HL-60 (cell line): ENCODE measurements at regions not wholly inside any gene's neighbourhood (a gene's known extent, or its start where the extent isn't known, plus 50 kb on each side); places are given as distances from the start of the nearest gene placed in this dataset.

Source experiments
- DNase-seq, 2 experiments: peaks; one replicate each; pipeline ENCODE4 v3.0.0-alpha.2; 2010 to 2020; ENCODE audit warnings: low read depth in 1 of 2, low spot score in 1 of 2
- H3K27ac ChIP-seq: fragments of 250-450 bp; sonication (Bioruptor Pico); replicated peaks from 2 replicates; pipeline ENCODE4 v1.5.1; 2020; ENCODE audit warnings: mild to moderate bottlenecking, moderate library complexity
- H3K27me3 ChIP-seq: fragments of 250-450 bp; sonication (Bioruptor Pico); 2 replicates; pipeline ENCODE4 v1.5.1; 2021; ENCODE audit warnings: mild to moderate bottlenecking, moderate library complexity; ENCODE audit not compliant: insufficient read depth, poor library complexity, severe bottlenecking
- H3K4me3 ChIP-seq: replicated peaks from 2 replicates; pipeline ENCODE4 v1.5.1; 2011; ENCODE audit warnings: mild to moderate bottlenecking, control low read depth, low read length; ENCODE audit not compliant: insufficient read depth
- GABPA ChIP-seq: IDR thresholded peaks from 2 replicates; pipeline ENCODE4 v1.6.1; 2012; ENCODE audit warnings: low read depth
- POLR2AphosphoS5 ChIP-seq: IDR thresholded peaks from 2 replicates; pipeline ENCODE4 v1.6.1; 2012; ENCODE audit warnings: low read depth
- REST ChIP-seq: IDR thresholded peaks from 2 replicates; pipeline ENCODE4 v1.6.1; 2012; ENCODE audit warnings: low read depth; ENCODE audit not compliant: insufficient replicate concordance
- SPI1 ChIP-seq: IDR thresholded peaks from 2 replicates; pipeline ENCODE4 v1.6.1; 2012; ENCODE audit warnings: low read depth, mild to moderate bottlenecking, borderline replicate concordance
- TF ChIP-seq, protein P1 (sequence below): IDR thresholded peaks from one replicate; pipeline ENCODE4 v1.5.1; 2011; ENCODE audit warnings: low read length, control low read depth, inconsistent platforms; ENCODE audit not compliant: insufficient read depth

- no peak overlapping the region for H3K4me3 ChIP-seq
- DNase-seq, result no peak
Measured at GRCh38 chr12:84807249-84807648, 105.3 kb downstream of the SLC6A15 start.

GRCh38 chr12:84805474-84805858, 107.1 kb downstream of the SLC6A15 start:
- H3K27me3 ChIP-seq, result peaks cover 2% of the 10 kb centered on the region
- TF ChIP-seq SPI1, result no peak
- no peak for TF ChIP-seq GABPA
- no peak for TF ChIP-seq POLR2AphosphoS5
- TF ChIP-seq, protein P1, sequence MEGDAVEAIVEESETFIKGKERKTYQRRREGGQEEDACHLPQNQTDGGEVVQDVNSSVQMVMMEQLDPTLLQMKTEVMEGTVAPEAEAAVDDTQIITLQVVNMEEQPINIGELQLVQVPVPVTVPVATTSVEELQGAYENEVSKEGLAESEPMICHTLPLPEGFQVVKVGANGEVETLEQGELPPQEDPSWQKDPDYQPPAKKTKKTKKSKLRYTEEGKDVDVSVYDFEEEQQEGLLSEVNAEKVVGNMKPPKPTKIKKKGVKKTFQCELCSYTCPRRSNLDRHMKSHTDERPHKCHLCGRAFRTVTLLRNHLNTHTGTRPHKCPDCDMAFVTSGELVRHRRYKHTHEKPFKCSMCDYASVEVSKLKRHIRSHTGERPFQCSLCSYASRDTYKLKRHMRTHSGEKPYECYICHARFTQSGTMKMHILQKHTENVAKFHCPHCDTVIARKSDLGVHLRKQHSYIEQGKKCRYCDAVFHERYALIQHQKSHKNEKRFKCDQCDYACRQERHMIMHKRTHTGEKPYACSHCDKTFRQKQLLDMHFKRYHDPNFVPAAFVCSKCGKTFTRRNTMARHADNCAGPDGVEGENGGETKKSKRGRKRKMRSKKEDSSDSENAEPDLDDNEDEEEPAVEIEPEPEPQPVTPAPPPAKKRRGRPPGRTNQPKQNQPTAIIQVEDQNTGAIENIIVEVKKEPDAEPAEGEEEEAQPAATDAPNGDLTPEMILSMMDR, result no peak
- no peak overlapping the region for H3K27ac ChIP-seq
- no peak for DNase-seq
- no peak overlapping the region for H3K4me3 ChIP-seq

More at GRCh38 chr12:84807249-84807648, 105.3 kb downstream of the SLC6A15 start:
- TF ChIP-seq REST, result no peak
- no peak for TF ChIP-seq GABPA
- TF ChIP-seq, protein P1, result no peak
- no peak for TF ChIP-seq SPI1
- TF ChIP-seq POLR2AphosphoS5, result no peak
- Histone ChIP-seq H3K27ac (no peak overlapping the region), H3K27me3 (peaks cover 2% of the 10 kb centered on the region)

DNA sequence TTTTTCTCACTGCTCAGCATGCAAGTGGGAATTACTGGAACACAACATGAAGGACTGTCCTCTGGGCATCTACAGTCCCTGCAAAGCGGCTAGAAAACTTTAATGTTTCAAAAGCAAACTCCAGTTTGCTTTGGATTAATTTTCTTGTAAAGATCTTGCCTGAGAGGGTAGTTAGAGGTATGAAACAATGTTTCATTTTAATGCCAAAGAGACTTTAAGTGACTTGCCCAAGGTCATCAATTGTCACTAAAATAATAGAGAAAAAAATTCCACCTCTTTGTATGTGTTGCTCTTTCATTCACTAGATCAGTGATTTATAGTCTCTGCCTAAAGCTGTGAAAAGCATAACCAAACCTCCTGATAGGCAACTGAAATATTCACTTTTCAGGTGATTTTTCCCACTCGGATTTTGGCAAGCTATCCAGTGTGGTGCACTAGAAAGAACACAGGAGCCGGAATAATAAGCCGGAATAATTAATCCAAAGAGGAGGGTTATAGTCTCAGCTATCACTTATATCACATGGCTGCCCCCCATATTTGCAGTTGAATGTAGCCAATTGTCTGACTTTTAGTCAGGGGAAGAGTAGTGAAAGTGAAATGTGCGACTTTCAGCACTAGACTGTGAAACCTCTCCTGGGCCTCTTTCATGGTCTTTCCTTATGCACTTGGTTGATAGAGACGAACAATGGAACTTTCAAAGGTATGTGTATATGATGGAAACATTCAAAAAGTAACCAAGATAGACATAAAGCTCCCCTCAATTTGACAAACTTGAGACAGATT, 107.7 kb downstream of the SLC6A15 start:
- DNase-seq, result no peak
- peaks cover 2% of the 10 kb centered on the region for H3K27me3 ChIP-seq
- TF ChIP-seq POLR2AphosphoS5 (no peak), REST (no peak), SPI1 (no peak), GABPA (no peak)
- TF ChIP-seq, protein P1, result no peak
- no peak overlapping the region for H3K4me3 ChIP-seq
- H3K27ac ChIP-seq, result no peak overlapping the region

GRCh38 chr12:84803661-84804060, 108.9 kb downstream of the SLC6A15 start:
- Histone ChIP-seq H3K27me3 (peaks cover 2% of the 10 kb centered on the region), H3K27ac (no peak overlapping the region), H3K4me3 (no peak overlapping the region)
- no peak for DNase-seq
- no peak for TF ChIP-seq SPI1
